ENCODE measurements at regions not wholly inside any gene's neighbourhood (a gene's known extent, or its start where the extent isn't known, plus 50 kb on each side); places are given as distances from the start of the nearest gene placed in this dataset.
"Not testable (repeated sequence)": the region's sequence is repeated elsewhere in the genome, so short reads cannot be mapped to it uniquely, and the experiment has no call there.

- no peak for DNase-seq
Observed at GRCh38 chr5:118551716-118552115, 436.6 kb downstream of the DTWD2 start.

DNA sequence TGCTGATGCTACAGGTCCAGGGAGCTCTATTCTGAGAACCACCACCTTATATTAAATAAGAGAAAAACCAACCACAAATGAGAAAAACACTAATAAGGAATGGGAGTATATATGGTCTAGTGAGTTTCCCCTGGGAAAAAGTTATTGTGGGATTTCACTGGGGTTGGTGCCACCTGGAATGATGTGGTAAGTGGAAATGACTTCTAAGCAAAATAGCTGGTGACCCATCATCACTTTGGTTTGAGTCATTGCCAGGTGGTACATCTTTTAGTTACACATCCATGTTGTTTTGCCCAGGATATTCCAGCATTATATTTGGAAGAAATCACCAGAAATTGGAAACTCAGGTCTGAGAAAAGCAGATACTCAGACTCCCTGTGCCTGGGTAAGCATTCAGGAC lies 437.3 kb downstream of the DTWD2 start:
- no peak for DNase-seq

GRCh38 chr5:118548761-118549720 lies 439.3 kb downstream of the DTWD2 start:
- DNase-seq, result no peak

DNA sequence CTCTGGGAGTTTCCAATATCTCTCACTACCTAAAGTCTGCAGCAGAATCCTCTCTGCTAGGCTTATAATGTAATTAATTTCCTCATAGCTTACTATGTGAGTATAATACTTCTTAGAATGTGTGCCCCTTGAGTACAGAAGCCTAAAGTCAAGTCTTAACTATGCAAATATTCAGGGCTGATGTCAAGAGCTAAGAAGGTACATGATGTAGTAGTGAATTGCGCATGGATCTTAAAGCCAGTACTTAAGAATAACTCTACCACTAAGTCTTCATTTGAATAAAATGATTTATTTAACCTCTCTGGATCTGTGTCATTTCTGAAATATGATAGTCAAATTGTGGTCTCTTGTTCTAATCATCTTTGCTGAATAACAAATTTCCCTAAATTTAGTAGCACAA lies 442.9 kb downstream of the DTWD2 start:
- no peak for DNase-seq

GRCh38 chr5:118544887-118545449 lies 443.4 kb downstream of the DTWD2 start:
- DNase-seq, result no peak

- no peak for DNase-seq
Observed at GRCh38 chr5:118533923-118534322, 454.4 kb downstream of the DTWD2 start.

- DNase-seq, result no peak
Observed at GRCh38 chr5:118533156-118533555, 455.2 kb downstream of the DTWD2 start.

DNA sequence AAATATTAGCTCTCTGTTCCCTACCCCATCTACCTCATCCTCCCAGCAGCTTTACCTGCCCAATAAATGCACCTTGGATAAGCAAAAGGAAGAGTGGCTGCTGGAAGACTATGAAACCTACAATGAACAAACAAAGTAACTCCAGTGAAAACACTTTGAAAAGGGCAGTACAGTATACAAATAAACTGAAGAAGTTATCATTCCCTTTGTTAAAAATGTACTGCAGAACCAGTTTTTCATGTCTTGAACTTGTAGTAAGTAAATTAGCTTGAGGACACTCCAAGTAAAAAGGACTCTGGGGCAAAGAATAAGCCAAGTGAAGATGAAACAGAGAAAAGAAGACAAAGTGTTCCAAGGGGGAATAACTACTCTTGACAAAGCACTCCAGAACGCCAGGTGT lies 457.1 kb downstream of the DTWD2 start:
- DNase-seq, result no peak

GRCh38 chr5:118529361-118530144 lies 458.8 kb downstream of the DTWD2 start:
- no peak for DNase-seq

DNA sequence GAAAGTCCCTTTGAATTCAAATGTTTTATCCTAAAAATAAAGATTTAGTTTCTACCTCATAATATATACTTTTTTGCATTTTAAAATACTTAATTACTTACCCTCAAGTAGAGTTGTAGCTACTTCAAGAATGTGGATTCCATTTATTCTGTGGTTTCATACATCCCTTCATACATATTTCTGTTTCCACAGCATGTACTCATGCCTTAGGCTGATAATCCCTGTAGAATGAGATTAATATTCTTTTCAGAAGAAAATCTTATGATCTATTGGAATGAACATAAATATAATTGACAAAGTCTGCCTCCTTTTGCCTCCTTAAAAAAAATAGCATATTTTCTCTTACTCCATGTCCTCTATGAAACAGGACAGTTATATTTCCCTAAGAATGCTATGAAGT lies 465.7 kb downstream of the DTWD2 start:
- DNase-seq, result no peak

GRCh38 chr5:118520771-118521415 lies 467.5 kb downstream of the DTWD2 start:
- no peak for DNase-seq

DNA sequence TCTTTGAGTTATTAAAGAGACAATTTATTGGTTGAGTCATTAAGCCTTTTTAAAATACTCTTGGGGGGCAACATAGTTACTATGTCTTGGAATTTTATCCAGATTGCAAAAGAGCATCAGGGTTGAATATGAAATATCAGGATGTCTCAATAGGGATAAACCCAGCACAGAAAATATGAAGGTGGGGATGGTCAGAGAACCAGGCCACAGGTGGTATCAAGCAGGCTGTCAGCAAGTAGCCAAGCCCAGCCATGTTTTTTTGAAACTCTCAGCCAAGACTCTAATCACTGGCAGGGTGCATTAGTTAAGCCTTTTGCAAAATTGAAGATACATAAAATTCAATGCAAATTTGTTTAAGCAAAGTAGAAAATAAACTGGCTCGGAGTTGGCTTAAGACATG lies 468.9 kb downstream of the DTWD2 start:
- no peak for DNase-seq

DNA sequence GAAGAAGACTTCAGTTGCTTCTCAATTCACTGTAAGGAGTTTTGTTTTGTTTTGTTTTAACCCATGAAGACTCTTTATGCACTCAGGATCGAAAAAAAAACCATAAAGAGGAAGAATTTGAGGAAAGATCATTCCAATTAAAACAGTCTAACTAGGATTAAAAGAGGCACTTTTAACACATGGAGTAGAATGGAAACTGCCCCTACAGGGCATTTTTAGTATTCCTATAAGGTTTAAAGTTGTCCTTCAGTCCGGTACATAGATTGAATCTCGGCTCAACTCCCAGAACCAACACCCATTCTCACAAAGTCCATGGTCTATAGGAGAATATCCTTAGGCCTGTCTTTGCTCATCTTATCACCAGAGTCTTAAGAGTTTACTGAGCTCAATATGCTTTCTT lies 469.6 kb downstream of the DTWD2 start:
- no peak for DNase-seq

- no peak for DNase-seq
Observed at GRCh38 chr5:118511846-118512245, 476.5 kb downstream of the DTWD2 start.

DNA sequence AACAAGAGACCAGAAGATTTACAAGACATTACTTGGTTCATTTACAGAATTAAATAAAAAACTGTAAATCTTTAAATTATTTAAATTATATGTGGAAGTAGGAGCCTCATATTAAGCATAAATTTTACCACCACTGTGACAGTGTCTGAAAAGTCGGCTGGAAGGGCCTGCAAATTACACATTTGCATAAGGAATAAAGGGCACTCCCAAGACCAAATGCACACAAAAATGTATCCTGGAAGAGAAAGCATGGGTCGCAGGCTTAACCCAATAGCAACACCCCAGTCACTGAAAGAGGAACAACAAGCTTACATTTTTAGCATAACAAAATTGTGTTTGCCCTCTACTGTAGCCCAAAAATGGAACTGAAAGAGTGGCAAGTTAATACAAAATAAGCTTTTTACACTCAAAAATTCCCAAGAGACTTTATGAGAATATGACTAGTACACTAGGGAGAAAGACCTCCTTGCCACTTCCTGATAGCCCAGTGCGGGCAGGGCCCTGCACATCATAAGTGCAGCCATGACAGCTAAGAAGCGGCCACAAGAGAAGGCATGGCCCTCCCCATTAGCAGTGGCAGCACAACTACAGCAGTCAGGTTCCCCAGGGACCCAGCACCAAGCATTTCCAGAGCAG lies 482.0 kb downstream of the DTWD2 start:
- no peak for DNase-seq

GRCh38 chr5:118502232-118502631 lies 486.1 kb downstream of the DTWD2 start:
- DNase-seq, result not testable (repeated sequence)

DNA sequence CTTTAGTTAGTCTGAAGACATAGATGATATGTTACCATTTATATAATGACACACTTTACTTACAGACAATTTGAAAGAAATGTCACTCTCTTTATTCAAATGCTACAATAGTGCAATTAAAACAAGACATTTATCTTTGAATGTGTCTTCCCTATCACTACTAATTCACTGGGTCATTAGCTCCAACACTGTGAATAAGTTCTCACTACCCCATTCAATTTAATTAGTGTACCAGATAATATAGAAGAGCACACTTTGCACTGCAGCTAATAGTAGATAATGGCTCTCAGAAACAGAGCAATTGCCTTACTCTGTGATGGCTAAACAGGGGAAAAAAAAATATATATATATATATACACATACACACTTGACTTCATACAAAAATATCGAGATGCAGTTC lies 497.0 kb downstream of the DTWD2 start:
- DNase-seq, result no peak

GRCh38 chr5:118486647-118487225 lies 501.6 kb downstream of the DTWD2 start:
- no peak for DNase-seq

GRCh38 chr5:118479285-118479684 lies 509.1 kb downstream of the DTWD2 start:
- DNase-seq, result no peak

GRCh38 chr5:118478852-118479251 lies 509.5 kb downstream of the DTWD2 start:
- DNase-seq, result no peak

DNA sequence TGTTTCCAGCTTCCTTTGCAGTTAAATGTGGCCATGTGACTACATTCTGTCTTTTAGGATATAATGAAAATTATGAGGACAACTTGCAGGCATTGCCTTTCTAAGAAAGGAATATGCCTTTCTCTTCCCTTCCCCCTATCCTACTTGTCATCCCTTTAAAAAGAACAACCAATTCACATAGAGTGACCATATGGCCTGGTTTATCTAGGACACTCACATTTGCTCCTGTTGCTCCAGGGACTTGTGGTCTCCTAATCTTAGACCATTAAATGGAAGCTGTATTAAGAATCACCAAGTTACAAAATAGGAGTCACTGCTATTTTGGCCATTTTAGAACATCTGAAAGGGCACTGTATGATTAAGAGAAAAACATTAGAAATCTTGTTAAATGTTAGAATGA lies 520.3 kb downstream of the DTWD2 start:
- no peak for DNase-seq

DNA sequence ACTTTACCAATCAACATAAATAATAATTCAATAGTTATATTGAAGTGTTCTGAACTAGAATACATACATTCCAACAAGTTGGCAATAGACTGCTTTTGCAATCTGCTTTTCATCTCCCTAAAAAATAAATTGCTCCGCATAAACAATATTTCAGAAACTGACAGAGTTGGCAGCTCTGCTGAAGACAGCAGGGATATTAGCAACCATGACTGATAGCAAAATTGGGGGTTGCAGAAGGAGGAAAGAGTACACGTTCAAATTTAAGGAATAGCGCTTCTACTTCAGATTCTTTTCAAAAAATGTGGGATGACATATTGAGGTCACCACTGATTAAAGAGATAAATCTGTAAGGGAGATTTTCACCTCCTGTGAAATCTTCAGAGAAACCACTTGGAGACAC lies 521.2 kb downstream of the DTWD2 start:
- DNase-seq, result peak; percentile 26

All from eye (tissue), 1 donor.